Duodenal mucosa (tissue), 2 donors: ENCODE measurements at regions not wholly inside any gene's neighbourhood (a gene's known extent, or its start where the extent isn't known, plus 50 kb on each side); places are given as distances from the start of the nearest gene placed in this dataset.

Source experiments
- H3K27ac ChIP-seq: one replicate; pipeline ENCODE4 v1.7.0; 2013; ENCODE audit warnings: low read depth, low read length
- H3K27me3 ChIP-seq, 2 donors: one replicate each; pipeline ENCODE4 v1.7.0; 2013; ENCODE audit warnings: low read length in 2 of 2, control low read depth in 1 of 2; ENCODE audit not compliant: insufficient read depth in 2 of 2, control insufficient read depth in 1 of 2
- H3K36me3 ChIP-seq, 2 donors: one replicate each; pipeline ENCODE4 v1.7.0; 2013; ENCODE audit warnings: low read length in 2 of 2, control low read depth in 1 of 2; ENCODE audit not compliant: insufficient read depth in 2 of 2, control insufficient read depth in 1 of 2
- H3K4me1 ChIP-seq, 2 donors: one replicate each; pipeline ENCODE4 v1.7.0; 2013; ENCODE audit warnings: low read length in 2 of 2, control low read depth in 1 of 2; ENCODE audit not compliant: insufficient read depth in 2 of 2, control insufficient read depth in 1 of 2
- H3K4me3 ChIP-seq, 2 donors: one replicate each; pipeline ENCODE4 v1.7.0; 2013; ENCODE audit warnings: low read length in 2 of 2, low read depth in 1 of 2
- H3K9ac ChIP-seq, 2 donors: one replicate each; pipeline ENCODE4 v1.7.0; 2013; ENCODE audit warnings: low read length in 2 of 2, low read depth in 1 of 2
- H3K9me3 ChIP-seq, 2 donors: one replicate each; pipeline ENCODE4 v1.7.0; 2013; ENCODE audit warnings: low read length in 2 of 2, control low read depth in 1 of 2; ENCODE audit not compliant: control insufficient read depth in 1 of 2

- no peak overlapping the region for H3K27ac ChIP-seq
- no peaks in the 10 kb centered on the region for H3K9me3 ChIP-seq
- no peak overlapping the region for H3K9ac ChIP-seq
- H3K36me3 ChIP-seq, result no peaks in the 10 kb centered on the region
- peaks cover 0 to 2% of the 10 kb centered on the region in 2 donors for H3K27me3 ChIP-seq
- no peaks in the 10 kb centered on the region for H3K4me1 ChIP-seq
- no peak overlapping the region for H3K4me3 ChIP-seq
Measured at GRCh38 chr1:60971330-60971729, 111.0 kb upstream of the NFIA start.

DNA sequence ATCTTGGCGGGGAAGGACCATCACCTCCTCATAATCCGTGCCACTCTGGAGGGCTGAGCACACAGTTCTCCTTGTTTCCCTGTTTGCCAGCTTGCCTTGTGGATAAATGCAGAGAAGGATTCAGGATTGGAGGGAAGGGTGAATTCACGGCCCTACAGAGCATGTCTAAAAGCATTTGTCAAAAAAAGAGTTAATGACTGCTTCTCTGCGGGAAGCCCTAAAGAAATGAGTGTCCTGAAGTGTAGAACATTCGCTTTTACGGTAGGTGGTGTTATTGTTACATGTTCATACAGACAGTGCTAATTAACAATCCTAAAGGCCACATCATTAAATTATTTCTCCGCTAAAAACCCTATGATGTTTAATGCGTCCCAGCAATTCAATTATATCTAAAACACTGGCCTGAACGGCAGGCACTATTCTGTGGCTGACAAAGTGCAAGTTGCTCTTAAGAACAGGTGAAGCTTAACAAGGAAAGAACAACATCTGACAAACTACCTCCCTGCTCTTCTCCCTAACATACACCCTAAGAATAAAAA lies 112.3 kb upstream of the NFIA start:
- no peak overlapping the region for H3K9ac ChIP-seq
- H3K27ac ChIP-seq, result no peak overlapping the region
- peaks cover 0 to 2% of the 10 kb centered on the region in 2 donors for H3K27me3 ChIP-seq
- no peaks in the 10 kb centered on the region for H3K4me1 ChIP-seq
- H3K9me3 ChIP-seq, result peaks cover 6 to 7% of the 10 kb centered on the region in 2 donors
- no peak overlapping the region for H3K4me3 ChIP-seq
- no peaks in the 10 kb centered on the region for H3K36me3 ChIP-seq

DNA sequence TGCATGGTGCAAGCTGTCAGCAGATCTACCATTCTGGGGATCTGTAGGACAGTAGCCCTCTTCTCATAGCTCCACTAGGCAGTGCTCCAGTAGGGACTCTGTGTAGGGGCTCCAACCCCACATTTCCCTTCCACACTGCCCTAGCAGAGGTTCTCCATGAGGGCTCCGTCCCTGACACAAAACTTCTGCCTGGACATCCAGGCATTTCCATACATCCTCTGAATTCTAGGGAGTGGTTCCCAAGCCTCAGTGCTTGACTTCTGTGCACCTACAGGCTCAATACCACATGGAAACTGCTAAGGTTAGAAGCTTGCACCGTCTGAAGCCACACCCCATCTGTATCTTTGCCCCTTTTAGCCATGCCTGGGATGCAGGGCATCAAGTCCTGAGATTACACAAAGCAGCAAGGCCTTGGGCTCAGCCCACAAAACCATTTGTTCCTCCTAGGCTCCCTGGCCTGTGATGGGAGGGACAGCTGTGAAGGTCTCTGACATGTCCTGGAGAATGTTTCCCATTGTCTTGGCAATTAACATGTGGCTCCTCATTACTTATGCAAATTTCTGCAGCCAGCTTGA lies 117.0 kb upstream of the NFIA start:
- no peak overlapping the region for H3K27ac ChIP-seq
- peaks cover 13 to 14% of the 10 kb centered on the region in 2 donors for H3K9me3 ChIP-seq
- H3K9ac ChIP-seq, result no peak overlapping the region
- H3K4me1 ChIP-seq, result peaks cover 0 to 11% of the 10 kb centered on the region in 2 donors
- no peak overlapping the region for H3K4me3 ChIP-seq
- no peaks in the 10 kb centered on the region for H3K36me3 ChIP-seq
- H3K27me3 ChIP-seq, result no peaks in the 10 kb centered on the region

- no peak overlapping the region for H3K9ac ChIP-seq
Measured at GRCh38 chr1:60963167-60963940, 119.0 kb upstream of the NFIA start.

GRCh38 chr1:60960891-60961461 lies 121.4 kb upstream of the NFIA start:
- peaks cover 13 to 14% of the 10 kb centered on the region in 2 donors for H3K9me3 ChIP-seq
- H3K36me3 ChIP-seq, result no peaks in the 10 kb centered on the region
- H3K4me3 ChIP-seq, result no peak overlapping the region
- no peak overlapping the region for H3K9ac ChIP-seq
- H3K27ac ChIP-seq, result no peak overlapping the region
- no peaks in the 10 kb centered on the region for H3K27me3 ChIP-seq
- H3K4me1 ChIP-seq, result peaks cover 0 to 11% of the 10 kb centered on the region in 2 donors

More at GRCh38 chr1:60963167-60963940, 119.0 kb upstream of the NFIA start:
- Histone ChIP-seq H3K9me3 (peaks cover 13 to 14% of the 10 kb centered on the region in 2 donors), H3K27ac (no peak overlapping the region), H3K27me3 (no peaks in the 10 kb centered on the region), H3K4me3 (no peak overlapping the region), H3K4me1 (peaks cover 0 to 11% of the 10 kb centered on the region in 2 donors), H3K36me3 (no peaks in the 10 kb centered on the region)

- H3K9me3 ChIP-seq, result peaks cover 3 to 4% of the 10 kb centered on the region in 2 donors
- no peak overlapping the region for H3K27ac ChIP-seq
- peaks cover 0 to 11% of the 10 kb centered on the region in 2 donors for H3K4me1 ChIP-seq
- H3K4me3 ChIP-seq, result no peak overlapping the region
- H3K27me3 ChIP-seq, result no peaks in the 10 kb centered on the region
- no peaks in the 10 kb centered on the region for H3K36me3 ChIP-seq
- H3K9ac ChIP-seq, result no peak overlapping the region
Measured at GRCh38 chr1:60959701-60960100, 122.7 kb upstream of the NFIA start.

DNA sequence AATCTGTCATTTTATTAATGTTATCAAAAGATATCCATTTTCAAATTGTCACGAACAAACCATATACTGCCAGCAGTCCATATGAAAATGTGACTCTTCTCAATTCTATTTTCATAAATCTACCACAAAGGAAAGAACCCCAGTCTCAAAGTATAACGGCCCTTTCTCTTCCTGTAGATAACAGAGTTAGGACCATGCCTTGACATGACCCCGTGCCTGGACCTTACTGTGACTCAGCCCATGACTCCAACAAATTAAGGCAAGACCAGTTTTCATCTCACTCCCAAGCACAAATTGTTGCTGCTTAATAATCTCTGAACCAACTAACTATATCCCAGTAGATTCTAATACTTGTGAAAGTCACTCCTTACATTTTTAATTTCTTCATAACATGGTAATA lies 124.4 kb upstream of the NFIA start:
- no peaks in the 10 kb centered on the region for H3K27me3 ChIP-seq
- peaks cover 0 to 11% of the 10 kb centered on the region in 2 donors for H3K4me1 ChIP-seq
- H3K27ac ChIP-seq, result no peak overlapping the region
- no peaks in the 10 kb centered on the region for H3K9me3 ChIP-seq
- H3K36me3 ChIP-seq, result no peaks in the 10 kb centered on the region
- no peak overlapping the region for H3K9ac ChIP-seq
- H3K4me3 ChIP-seq, result no peak overlapping the region

DNA sequence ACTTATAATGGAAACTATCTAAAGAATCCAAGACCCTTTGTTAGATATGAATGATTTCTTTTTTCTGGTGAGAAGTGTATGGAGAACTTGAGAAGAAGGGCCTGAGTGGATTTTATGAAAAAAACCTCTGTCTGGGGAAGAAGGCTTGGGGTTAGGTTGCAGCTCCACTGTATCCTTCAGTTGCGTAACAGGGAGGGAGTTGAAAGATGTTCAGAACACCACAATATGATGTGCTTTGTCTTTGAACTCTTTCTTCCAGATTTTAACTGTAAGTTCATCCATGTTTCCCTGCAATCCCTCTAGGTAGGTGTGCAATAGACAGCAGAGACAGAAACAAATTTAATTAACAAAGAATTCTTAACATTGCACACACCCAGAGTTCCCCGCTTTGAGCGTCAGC lies 125.8 kb upstream of the NFIA start:
- Histone ChIP-seq H3K9ac (no peak overlapping the region), H3K4me1 (peaks cover 0 to 10% of the 10 kb centered on the region in 2 donors), H3K27ac (no peak overlapping the region), H3K4me3 (no peak overlapping the region), H3K27me3 (peaks cover 0 to 4% of the 10 kb centered on the region in 2 donors), H3K36me3 (no peaks in the 10 kb centered on the region), H3K9me3 (no peaks in the 10 kb centered on the region)

DNA sequence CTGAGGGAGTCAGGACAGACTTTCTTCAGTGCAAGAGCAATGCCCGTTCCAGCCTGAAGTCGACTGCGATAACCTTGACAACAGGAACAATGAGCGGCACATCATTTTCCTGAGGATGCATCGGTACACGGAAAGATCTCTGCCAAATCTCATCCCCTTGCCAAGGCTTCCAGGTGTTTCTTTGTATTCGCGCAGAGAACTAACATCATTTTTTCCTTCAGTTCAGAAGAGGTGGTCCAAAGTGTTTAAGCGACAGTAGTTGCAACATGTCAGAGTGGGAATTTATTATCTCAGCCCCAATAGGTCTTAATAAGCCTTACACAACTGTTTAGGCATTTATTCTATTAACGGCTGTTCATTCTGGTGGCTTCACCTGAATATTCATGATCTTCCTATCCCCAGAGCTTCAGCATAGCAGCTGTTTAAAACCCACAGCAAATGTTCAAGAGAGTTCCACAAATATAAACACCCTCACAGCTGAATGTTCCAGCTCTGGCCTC lies 129.7 kb upstream of the NFIA start:
- no peak overlapping the region for H3K4me3 ChIP-seq
- no peaks in the 10 kb centered on the region for H3K4me1 ChIP-seq
- H3K27me3 ChIP-seq, result peaks cover 0 to 4% of the 10 kb centered on the region in 2 donors
- H3K36me3 ChIP-seq, result no peaks in the 10 kb centered on the region
- no peaks in the 10 kb centered on the region for H3K9me3 ChIP-seq
- no peak overlapping the region for H3K9ac ChIP-seq
- no peak overlapping the region for H3K27ac ChIP-seq
